Kidney glomerular epithelial cell (primary cell): ENCODE measurements at regions not wholly inside any gene's neighbourhood (a gene's known extent, or its start where the extent isn't known, plus 50 kb on each side); places are given as distances from the start of the nearest gene placed in this dataset.
"Not testable (repeated sequence)": the region's sequence is repeated elsewhere in the genome, so short reads cannot be mapped to it uniquely, and the experiment has no call there.

ENCODE experiments used
- DNase-seq: peaks from one replicate; lab custom pipeline; 2025; lab: John Stamatoyannopoulos, UW

- DNase-seq: no peak
These were observed 299.2 kb upstream of the ZNF608 start for GRCh38 chr5:125045646-125046045.

GRCh38 chr5:125046838-125047237 lies 300.4 kb upstream of the ZNF608 start:
- no peak for DNase-seq

- DNase-seq: no peak
These were observed 301.4 kb upstream of the ZNF608 start for GRCh38 chr5:125047871-125048270.

GRCh38 chr5:125049721-125050702 lies 303.6 kb upstream of the ZNF608 start:
- DNase-seq: peak; percentile 68

- DNase-seq: no peak
These were observed 304.5 kb upstream of the ZNF608 start for GRCh38 chr5:125050926-125051325.

GRCh38 chr5:125052584-125052983 lies 306.1 kb upstream of the ZNF608 start:
- no peak for DNase-seq

GRCh38 chr5:125053179-125053578 lies 306.7 kb upstream of the ZNF608 start:
- no peak for DNase-seq

GRCh38 chr5:125054146-125054545 lies 307.7 kb upstream of the ZNF608 start:
- no peak for DNase-seq

GRCh38 chr5:125056671-125057485 lies 310.4 kb upstream of the ZNF608 start:
- no peak for DNase-seq

GRCh38 chr5:125057912-125058826 lies 311.7 kb upstream of the ZNF608 start:
- DNase-seq: no peak

GRCh38 chr5:125059255-125060002 lies 313.0 kb upstream of the ZNF608 start:
- DNase-seq: peak; percentile 25

- DNase-seq: no peak
These were observed 315.3 kb upstream of the ZNF608 start for GRCh38 chr5:125061726-125062125.

GRCh38 chr5:125064621-125065438 lies 318.4 kb upstream of the ZNF608 start:
- no peak for DNase-seq

GRCh38 chr5:125065741-125066140 lies 319.3 kb upstream of the ZNF608 start:
- no peak for DNase-seq

- DNase-seq: no peak
These were observed 324.5 kb upstream of the ZNF608 start for GRCh38 chr5:125070961-125071360.

GRCh38 chr5:125073090-125073489 lies 326.7 kb upstream of the ZNF608 start:
- DNase-seq: no peak

GRCh38 chr5:125075567-125075966 lies 329.1 kb upstream of the ZNF608 start:
- DNase-seq: no peak

GRCh38 chr5:125079028-125079427 lies 332.6 kb upstream of the ZNF608 start:
- not testable (repeated sequence) for DNase-seq

GRCh38 chr5:125081101-125081500 lies 334.7 kb upstream of the ZNF608 start:
- DNase-seq: no peak

GRCh38 chr5:125083981-125084380 lies 337.5 kb upstream of the ZNF608 start:
- no peak for DNase-seq
